NCI-H748 treated with DMSO at 0.1 percent for 48 hours (cell line): ENCODE measurements at regions not wholly inside any gene's neighbourhood (a gene's known extent, or its start where the extent isn't known, plus 50 kb on each side); places are given as distances from the start of the nearest gene placed in this dataset.
"Not testable (repeated sequence)": the region's sequence is repeated elsewhere in the genome, so short reads cannot be mapped to it uniquely, and the experiment has no call there.

Source experiments
- DNase-seq: peaks from one replicate; lab custom pipeline; 2025; lab: John Stamatoyannopoulos, UW

DNA sequence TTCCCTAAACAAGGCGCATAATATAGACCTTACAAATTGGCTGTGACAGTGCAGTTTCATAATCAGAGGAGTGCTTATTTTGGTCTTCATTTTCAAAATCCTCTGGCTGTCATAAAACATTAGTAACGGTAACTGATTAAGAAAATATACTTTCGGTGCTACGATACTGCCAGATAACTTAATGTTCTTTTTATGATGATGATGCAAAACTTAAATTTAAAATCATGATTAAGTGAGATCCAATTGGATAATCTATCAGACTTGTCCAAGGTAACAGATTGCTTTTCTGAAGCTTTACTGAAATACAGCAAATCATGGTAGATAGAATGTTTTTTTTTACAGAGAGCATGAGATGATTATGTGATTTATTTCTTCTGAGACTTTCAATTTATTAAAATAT lies 364.2 kb upstream of the CNTN3 start:
- no peak for DNase-seq

DNA sequence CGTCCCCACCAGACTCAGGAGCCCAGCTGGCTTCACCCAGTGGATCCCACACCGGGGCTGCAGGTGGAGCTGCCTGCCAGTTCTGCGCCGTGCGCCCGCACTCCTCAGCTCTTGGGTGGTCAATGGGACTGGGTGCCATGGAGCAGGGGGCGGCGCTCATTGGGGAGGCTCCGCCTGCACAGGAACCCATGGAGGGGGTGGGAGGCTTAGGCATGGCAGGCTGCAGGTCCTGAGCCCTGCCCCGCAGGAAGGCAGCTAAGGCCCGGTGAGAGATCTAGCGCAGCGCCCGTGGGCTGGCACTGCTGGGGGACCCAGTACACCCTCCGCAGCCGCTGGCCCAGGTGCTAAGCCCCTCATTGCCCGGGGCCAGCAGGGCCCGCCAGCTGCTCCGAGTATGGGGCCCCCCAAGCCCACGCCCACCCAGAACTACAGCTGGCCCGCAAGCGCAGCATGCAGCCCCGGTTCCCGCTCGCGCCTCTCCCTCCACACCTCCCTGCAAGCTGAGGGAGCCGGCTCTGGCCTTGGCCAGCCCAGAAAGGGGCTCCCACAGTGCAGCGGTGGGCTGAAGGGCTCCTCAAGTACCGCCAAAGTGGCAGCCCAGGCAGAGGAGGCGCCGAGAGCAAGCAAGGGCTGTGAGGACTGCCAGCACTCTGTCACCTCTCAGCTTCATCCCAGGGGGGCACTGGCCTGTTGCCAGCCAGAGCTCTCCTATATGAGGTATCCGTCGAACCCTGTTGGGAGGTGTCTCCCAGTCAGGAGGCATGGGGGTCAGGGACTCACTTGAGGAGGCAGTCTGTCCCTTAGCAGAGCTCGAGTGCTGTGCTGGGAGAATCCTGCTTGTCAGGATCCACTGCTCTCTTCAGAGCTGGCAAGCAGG lies 370.8 kb upstream of the CNTN3 start:
- not testable (repeated sequence) for DNase-seq

DNA sequence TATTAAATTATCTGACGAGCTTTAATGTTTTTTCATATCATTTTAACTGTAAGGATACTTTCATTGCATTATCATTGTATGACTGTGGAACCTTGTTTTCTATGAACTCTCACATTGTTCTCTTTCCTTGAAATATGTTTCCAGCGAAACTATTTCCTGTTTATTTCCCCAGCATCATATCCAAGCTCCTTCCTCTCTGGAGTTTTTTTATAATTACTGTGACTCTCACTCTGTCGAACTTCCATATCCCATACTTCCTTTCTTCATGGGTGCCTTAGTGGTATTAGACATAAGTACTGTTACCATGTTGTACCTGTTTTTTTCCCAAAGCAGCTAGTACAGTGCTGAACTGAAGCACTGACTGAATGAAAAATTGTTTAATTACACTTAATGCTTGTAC lies 373.6 kb upstream of the CNTN3 start:
- no peak for DNase-seq

DNA sequence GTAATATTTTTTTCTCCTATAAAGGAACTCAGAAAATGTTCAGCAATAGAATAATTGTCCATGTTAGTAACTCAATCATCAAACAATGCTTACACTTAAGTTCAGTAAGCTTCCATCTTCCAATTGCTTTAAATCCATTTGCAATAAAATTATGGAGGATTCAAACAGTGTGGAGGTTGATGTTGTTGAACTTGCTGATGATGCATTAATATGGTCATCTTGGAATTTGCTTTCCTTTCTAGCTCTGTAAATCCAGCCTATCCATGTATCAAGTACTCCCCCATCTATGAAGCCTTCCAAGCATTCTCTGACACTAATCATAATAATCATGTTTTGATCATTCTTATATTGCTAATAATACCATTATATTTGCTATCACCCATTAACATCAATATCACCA lies 378.4 kb upstream of the CNTN3 start:
- DNase-seq: no peak

DNA sequence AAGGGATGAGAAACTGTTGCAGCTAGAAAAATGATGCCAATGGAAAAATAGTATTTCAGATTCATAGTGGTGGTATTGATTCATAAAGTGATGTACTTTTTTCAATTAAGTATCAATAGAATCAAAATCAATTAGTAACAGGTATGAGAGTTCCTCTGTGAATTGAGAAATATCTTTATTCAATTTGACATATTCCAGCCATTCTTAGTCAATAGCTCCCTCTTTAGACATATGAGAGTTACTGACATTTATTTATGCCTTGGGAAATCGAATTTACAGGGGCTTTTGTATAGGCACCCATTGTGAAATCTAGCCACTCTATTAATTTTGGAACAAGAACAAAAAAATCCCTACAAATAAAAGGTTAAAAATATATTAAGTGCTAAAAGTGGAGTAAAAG lies 386.9 kb upstream of the CNTN3 start:
- DNase-seq: peak; percentile 8

DNA sequence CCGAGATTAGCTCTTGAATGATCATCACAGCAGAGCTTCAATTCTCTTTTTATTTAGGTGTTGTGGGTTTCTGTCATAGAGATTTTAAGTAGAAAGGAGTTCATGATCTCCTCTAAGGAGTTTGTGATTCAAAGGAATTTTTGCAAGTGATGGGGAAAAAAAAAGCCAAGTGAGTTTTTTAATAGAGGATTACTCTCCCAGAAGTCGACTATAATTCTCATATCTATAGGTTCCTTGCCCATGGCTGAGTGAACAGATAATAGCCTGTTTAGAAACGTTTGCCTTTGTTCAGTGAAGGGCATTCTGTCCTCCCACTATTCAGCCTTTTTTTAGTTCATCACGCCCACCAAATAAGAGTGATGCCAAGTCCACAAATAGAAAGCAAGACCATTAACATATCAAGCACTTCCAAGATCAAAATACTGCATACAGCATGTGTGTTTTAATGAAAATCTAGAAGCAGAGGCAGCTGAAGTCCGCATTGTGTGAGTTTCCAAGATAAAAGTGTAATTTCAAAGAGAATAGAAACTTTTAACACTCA lies 398.4 kb upstream of the CNTN3 start:
- no peak for DNase-seq

DNA sequence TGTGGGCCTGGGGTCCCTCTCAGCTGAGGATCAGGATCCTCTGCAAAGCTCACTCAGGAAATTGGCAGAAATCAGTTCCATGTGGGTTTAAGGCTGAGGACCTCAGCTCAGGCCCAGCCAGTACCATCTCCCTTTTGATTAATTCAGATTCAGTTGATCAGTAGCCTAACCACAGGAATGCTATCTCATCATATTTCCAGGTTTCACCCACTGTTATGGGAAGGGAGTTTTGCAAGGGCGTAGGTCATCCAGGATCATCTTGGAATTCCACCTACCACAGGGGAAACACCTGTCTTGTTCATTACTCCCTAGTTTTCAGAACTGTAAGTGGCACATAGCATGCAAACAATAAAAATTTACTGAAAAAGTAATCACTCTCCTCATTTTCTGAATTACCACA lies 399.5 kb upstream of the CNTN3 start:
- no peak for DNase-seq

DNA sequence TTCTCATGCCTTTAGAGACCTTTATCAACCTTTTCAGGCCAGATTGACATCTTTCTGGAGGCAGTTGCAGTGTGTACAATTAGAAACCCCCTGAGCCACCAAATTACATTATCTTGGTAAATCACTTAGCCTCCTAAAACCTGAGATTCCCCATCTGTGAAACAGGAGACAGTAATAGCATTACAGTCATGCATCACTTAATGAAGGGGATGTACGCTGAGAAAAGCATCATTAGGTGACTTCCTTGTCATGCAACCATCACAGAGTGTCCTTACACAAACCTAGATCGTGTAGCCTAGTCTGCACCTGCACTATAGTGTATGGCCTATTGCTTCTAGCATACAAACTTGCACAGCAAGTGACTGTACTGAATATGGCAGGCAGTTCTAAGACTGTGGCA lies 400.8 kb upstream of the CNTN3 start:
- DNase-seq: no peak

DNA sequence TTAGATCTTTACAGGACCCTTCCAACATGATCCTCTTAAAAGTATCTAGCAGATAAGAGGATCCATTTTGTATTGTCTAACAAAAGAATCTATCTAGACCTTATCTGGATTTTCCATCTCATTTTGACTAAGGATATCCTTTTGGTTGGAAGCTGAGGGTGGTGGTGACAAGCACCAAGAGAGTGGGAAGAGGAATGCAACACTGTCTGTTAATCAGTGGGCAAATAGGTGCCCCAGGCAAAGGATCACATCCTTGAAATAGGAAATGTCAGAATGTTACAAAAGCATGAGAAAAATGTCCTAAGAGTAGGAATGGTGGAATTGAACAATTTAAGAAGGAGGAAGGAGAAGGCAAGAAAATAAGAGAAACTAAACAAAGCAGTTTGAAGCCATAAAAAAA lies 420.7 kb upstream of the CNTN3 start:
- DNase-seq: no peak

DNA sequence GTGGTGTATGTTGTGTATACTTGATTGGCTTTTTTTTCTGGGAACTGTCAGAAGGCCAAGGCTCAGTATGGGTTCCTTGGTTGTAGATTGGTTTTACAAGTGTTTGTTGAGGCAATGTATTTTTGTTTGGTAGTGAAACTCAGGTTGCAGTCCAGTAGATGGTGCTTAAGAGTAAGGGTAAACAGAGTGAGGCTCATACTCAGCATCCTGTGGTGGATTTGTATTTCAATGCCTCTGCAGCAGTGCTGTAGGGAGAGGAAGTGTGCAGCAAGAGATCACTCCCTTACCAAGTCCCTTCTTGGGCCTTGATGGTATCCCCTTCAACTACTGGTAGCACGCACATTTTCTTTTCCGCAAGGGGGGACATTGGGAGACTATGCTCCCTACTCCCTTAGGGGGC lies 428.5 kb upstream of the CNTN3 start:
- DNase-seq: peak; percentile 1

DNA sequence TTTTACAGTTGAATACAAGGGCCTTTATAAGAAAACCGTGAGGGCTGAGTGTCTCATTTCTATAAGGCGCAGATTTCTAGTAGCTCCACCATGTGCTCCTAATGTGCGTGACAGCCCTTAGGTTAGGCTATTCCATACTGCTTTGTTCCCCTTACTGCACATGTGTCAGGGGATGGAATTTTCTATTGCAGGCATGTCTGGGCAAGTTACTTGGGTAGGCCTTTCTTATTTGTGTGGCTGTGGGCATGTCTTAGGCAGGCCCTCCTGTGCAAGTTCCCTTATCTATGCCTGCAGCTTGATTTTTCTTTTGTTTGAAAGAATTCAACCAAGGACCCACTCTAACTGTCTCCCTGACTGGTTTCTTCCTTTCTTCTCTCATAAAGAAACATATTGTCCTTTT lies 434.2 kb upstream of the CNTN3 start:
- DNase-seq: no peak

DNA sequence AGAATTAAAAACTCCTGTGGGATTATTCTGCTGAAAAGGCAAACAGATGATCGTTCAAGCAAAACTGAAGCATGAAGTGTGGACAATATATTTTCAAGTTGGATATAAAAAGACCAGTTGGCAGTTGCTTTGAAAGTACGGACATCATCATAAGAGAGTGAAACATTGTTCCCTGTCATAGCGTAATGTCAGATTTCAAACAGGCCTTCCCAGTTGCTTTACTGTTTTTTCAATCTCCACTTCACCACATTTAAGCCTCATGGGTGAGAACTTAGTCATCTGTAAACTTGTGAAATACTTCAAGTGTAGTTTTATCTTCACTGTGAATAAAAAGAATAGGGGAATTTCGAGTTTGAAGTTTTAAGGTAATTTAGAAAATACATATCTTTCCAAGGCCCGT lies 435.1 kb upstream of the CNTN3 start:
- no peak for DNase-seq

DNA sequence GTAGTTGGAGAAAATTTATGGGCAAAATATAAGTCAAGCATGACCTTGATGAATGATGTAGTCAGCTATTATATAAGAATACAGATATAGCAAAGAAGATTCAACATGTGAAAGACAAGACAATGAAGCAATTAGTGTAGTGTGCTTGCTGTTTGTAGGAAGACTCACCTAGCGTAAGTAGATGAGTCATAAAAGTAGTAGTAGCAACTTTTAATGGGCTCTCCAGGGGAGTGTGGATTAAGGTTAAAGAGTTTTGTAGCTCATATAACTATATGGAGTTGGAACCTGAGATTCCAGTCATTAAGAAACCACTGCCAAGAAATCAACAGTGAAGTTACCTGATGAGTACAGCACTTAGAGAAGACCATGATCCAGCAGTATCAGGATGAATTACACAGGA lies 444.7 kb upstream of the CNTN3 start:
- DNase-seq: no peak

DNA sequence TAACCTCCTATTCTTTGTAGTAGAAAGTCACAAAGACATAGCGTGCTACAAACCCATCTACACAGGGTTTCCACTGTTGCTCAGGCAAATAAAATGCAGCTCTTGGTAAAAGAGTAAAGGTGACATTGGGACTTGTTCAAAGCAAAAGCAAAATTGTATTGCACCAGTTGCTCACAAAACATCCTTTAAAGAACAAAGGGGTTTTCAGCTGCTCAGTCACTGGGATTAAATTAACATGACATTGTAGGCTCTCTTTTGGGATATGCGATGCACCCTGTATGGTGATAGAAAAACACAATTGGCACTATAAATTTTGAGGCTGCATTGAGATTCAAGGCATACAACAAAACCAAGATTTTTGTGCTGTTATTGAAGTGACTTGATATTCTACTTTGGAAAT lies 447.3 kb upstream of the CNTN3 start:
- no peak for DNase-seq

DNA sequence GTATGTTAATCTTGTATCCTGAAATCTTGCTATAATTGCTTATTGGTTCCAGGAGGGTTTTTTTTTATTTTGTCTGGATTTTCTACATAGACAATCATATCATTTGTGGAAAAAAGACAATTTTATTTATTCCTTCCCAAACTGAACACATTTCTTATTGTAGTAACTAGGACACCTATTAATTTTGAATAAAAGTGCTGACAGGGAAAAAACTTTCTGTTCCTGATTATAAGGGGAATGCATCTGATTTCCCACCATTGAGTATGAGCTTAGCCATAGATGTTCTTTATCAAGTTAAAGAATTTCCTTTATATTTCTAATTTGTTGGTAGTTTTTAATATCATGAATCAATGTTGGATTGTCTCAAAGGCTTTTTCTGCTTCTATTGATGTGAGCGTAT lies 460.7 kb upstream of the CNTN3 start:
- DNase-seq: no peak

DNA sequence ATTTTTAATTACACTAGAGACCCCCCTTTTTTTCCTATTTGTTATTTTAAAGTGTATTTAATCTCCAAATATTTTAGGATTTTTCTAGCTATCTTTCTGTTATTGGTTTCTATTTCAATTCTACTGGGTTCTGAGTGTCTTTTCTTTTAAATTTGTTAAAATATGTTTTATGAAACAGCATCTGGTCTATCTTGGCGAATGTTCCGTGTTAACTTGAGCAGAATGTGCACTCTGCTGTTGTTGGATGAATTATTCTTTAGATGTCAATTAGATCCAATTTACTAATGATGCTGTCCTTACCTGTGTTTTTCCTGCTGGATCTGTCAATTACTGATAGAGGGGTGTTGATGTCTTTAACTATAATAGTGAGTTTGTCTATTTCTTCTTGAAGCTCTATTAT lies 462.0 kb upstream of the CNTN3 start:
- no peak for DNase-seq

DNA sequence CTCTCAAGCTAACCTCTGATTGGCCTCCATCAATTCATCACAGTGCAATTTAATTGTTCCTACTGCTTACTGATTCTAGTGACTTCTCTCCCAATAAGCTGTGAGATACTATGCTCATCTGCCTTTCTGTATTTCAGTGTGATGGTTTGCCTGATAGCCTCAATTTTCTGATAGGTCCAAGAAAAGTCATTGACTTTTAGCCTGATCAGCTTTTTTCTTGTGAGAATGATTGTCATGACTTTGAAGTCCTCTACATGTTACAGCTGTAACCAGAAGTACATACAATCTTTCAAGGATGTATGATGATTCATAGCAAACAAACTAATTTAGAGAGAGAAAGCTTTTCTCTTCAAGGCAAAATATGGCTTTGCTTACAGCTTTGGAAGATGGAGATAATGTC lies 463.8 kb upstream of the CNTN3 start:
- DNase-seq: no peak

DNA sequence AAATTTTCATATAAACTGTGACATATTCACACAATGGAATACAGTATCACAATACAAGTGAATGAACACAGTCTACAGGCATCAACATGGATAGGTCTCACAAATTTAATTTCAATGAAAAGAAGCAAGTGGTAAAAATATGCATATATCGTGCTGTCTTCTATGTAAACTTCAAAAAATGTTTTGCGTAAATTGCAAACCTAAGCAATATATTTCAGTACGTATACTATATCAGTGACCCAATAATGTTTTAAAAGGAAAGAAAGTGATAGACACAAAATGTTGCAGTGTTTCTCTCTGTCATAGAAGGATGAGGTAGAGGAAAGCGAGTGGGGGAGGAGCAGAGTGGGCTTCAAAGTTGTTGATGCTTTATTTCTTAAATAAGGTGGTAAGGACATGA lies 468.4 kb upstream of the CNTN3 start:
- DNase-seq: no peak

DNA sequence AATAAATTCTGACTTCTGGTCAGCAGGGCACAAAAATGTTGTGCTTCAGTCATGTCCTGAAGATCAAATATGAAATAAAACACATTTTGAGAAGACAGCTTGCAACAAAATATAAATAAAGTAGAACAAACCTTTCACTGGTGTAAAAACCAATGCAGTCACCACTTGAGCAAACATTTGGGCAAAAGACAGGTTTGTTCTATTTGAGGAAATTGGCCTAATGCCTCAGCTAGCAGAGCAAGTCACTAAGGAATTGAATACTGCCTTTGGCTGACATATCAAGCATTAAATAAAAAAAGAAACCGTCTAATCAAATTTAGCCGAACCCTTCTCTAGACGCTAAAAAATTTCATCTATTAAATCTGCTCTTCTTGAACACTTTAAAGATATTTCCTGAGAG lies 475.4 kb upstream of the CNTN3 start:
- DNase-seq: no peak

DNA sequence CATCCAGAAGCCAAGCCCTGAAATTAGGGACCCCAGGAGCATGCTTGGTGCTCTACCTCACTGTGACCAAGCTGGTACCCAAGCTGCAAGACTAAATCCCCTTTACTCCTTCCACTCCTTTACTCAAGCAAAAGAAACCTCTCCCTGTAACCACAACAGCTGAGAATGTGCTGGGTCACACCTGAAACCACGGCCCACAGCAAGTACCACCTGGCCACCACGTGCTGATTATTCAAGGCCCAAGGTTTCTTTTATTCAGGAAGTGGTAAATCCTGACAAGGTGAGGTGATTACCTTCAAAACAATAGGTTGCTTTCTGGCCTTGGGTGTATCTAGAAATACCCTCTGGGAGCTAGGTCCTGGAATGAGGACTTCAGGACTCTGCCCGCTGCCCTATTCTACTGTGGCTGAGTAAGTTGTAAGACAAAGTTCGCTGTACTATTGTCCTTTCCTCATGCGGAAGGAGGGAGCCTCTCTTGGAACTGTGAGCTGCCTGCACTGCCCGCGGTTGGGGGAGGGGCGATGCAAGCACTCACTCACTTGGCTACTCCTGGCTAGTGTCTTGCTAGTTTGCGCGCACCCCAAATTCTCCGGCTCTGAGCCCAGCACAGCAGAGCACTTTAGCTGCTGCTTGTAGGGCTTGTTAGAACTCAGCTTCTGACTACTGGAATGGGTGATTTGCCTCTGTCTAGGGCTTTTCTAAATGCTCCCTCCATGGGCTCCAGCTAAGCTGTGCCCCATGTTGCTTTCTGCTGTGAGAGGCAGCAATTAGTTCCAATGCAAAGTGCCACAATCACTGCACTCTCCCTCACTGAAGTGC lies 487.1 kb upstream of the CNTN3 start:
- no peak for DNase-seq

DNA sequence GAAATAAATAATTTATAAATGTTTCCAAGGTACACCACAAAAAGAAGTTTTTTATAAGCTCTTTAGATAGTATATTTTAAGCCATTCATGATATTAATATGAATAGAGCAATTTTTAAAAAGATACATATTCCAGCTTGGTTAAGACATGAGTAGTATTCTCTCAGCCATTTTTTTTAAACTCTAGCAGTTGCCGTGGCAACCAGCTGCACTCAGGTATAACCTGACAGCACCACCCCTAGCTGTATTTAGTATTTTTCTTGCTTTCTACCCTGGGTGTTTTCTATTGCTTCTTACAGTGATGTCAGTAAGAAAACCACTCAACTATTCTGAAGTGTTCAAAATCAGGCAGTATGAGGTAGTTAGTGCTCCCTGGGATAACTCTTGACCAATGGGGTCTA lies 496.3 kb upstream of the CNTN3 start:
- DNase-seq: no peak

DNA sequence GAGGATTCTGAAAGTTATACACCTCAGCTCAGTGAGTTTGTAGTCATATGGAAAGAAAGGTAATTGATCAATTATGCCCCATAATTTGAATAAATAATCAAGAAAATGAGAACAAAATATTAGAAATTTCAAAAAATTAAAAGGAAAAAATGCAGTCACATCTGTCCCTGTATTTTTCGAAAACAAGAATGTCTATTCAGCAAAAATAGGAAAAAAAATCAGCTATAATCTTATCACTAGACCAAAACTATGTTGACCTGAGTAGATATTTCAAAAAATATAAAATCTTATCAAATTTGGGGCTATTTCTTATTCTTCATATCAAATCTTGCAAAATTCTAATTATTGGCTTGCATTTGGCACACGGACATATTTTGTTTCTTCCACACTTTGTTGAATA lies 501.2 kb upstream of the CNTN3 start:
- no peak for DNase-seq

DNA sequence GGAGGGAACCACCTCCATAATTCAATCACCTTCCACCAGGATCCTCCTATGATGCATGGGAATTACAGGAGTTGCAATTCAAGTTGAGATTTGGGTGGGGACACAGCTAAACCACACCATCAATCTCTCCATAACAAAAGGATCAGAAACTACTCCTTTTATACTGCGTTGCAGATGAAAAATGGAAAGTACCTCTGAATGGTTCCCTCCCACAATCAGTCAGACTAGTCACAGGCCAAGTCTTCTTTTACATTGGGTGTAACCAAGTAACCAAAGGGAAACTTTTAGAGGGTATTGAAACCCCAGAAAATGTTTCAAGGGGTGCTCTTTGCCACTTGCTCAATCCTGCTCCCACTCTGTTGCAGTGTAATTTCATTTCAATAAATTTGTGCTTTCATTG lies 504.3 kb upstream of the CNTN3 start:
- DNase-seq: no peak
